ACHN (cell line): ENCODE measurements at regions not wholly inside any gene's neighbourhood (a gene's known extent, or its start where the extent isn't known, plus 50 kb on each side); places are given as distances from the start of the nearest gene placed in this dataset.

Experiments
- DNase-seq: peaks from one replicate; pipeline ENCODE4 v3.0.0-alpha.2; 2015
- in situ Hi-C: cut with HindIII; loops from 2 replicates; pipeline ENCODE4 v1.10.0; 2017; ENCODE audit warnings: low sequenced_read_pairs, low pct_ligation_motif_present, low pct_unique_long_range_greater_than_20kb

- in situ Hi-C loops, result no loop called here
- DNase-seq, result no peak
Observed at GRCh38 chr16:85209526-85210121, 97.4 kb upstream of the CIBAR2 start.

- peak; percentile 79 for DNase-seq
Observed at GRCh38 chr16:85210423-85211169, 98.3 kb upstream of the CIBAR2 start.

DNA sequence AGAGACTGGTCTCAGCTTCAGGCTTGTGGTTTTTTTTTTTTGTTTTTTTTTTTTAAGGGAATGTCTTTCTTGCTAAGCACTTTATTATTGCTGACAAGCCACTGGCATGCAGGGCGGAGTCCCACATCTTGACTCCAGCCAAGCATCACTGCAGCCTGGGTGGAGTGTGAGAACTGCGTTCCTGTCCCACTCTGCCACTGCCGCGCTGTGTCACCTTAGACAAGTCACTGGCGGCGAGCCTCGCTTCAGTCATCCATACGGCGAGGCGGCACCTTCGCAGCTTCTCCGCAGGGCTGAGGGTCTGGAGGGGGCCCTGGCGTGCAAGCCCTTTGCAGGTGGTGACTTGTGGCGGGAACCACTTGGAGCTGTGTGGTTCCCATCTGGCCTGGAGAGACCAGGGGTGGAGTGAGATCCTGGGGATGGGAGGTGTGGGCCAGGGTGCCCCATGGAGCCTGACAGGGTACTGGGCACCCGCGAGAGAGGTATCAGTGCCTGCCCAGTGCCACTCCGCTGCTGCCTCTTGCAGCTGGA, 99.1 kb upstream of the CIBAR2 start:
- peak; percentile 48 for DNase-seq
- in situ Hi-C loops, result no loop called here

More at GRCh38 chr16:85210423-85211169, 98.3 kb upstream of the CIBAR2 start:
- in situ Hi-C loops, result no loop called here

GRCh38 chr16:85213926-85214675, 101.8 kb upstream of the CIBAR2 start:
- no peak for DNase-seq
- in situ Hi-C loops, result no loop called here

DNA sequence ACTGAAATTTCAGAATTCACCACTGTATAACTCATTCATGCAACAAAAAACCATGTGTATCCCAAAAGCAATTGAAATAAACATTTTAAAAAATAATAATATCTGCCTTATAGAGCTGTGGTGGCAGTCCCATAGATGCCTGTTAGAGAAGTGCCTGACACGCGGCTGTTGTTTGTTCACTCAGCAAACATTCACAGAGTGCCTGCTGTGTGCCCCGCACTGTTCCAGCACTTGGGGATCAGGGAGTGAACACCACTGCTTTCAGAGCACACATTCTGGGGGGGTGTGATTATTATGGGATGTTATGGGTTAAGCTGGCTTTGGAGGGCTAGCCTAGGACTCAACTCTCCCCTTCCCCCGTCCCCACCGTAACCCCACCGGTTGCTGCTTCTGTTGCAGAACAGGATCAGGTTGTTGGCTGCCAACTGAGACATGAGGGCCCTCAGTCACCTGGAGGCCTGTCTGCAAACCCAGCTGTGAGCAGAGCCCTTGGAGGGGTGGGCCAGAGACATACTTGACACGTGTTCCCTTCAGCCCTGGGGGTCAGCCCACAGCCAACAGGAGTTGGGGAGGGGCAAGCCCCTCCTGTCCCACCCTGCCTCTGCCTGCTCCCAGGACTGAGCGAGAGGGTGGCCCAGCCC, 103.3 kb upstream of the CIBAR2 start:
- DNase-seq, result no peak
- in situ Hi-C loops, result no loop called here

DNA sequence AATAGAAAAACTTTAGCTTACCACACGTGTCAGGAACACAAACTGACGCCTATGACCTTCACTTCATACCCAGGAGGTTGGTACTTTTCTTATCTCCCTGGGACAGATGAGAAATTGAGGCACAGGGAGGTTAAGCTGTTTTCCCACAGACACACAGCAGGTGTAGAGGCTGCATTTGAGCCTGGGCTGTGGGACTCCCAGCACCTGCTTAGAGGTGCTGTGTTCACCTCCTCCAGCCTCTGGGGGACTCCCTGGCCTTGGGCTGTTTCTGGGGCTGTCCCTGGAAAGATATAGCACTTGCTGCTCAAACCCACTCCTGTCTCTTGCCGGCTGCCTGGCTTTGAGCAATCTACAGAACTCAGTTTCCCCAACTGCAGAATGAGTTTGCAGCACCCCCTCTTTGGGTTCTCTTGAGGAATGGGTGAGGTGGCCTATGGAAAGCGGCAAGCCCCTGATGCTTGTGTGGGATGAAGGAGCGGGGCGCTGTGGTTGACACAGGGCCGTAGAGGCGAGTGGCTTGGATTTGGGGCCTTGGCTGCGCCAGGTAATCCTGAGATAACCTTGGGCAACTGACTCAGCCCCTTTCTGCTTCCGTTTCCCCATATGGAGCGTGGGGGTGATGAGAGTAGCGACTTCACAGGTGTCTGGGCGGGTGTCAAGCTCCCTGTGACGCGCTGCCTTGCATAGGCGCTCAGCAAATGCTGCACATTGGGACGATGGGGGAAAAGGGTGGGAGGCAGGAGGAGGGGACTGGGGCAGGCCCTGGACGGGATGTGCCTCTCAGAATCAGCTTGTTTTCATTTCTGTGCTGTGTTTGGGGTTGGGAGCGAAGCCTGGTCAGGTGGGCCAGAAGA, 104.5 kb upstream of the CIBAR2 start:
- no peak for DNase-seq
- in situ Hi-C loops, result no loop called here

DNA sequence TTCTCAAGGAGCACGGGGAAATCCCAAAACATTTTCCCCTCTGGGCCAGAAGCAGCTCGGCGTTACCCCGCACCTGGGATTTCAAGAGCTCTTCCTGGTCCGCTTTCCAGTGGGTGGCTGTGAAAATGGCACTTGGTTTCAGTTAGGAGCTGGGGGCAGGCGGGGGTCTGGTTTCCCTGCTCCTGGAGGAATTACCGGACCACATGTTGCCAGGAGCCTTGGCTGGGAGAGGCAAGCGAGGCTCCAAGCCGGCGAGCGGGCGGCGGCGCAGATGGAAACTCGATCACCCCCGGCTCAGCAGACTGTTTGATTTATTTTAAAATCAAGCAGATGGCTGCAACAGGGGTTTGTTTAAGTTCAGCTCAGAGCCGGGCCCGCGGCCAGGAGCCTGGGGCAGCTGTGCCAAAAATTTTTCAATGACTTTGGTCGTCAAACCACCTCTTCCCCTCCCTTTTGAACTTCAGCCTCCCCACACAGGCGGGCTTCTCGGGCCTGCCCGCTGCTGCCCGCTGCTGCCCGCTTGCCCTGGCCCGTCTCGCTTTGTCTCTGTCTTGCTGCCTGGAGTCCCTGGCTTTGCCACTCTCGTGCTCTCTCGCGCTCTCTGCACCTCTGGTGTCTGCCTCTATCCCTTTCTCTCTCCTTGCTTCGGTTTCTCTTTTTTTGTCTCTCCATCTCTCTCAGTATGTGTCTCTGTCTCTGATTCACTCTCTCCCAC, 108.0 kb upstream of the CIBAR2 start:
- DNase-seq, result no peak
- in situ Hi-C loops, result no loop called here

DNA sequence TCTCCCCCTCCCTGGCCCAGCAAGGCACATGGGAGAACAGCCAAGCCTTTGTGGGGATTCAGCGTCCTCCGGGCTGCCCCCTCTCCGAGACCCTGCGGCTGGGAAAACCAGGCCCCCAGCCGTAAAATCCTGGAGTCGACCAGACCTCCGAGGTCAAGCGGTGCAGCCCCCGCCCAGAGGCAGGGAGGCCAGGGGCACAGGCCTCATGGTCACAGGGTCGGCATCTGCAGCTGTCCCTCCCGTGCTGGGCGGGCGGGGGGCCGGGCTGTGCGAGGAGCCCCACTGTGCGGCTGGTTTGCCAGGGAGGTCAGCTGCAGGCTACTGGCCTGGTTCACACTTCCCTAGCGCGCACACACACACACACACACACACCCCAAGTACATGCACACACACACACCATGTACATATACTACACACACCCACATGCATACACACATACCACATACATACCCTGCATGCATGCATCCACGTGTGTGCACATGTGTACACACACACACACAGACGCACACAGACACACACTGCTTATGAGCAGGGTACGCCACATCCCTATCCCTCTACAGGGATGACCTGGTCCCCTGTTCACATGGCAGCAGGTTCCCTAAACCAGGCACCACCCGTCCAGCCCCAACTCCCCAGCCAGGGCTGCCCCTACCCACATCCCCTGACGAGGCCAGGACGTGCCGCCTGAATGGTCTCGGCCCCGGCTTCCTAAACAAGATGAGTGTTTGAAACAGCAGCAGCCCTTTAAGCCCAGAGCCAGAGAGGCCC, 108.9 kb upstream of the CIBAR2 start:
- no peak for DNase-seq
- in situ Hi-C loops, result no loop called here

GRCh38 chr16:85221771-85222154, 109.5 kb upstream of the CIBAR2 start:
- in situ Hi-C loops, result no loop called here
- DNase-seq, result no peak

- in situ Hi-C loops, result no loop called here
- DNase-seq, result no peak
Observed at GRCh38 chr16:85222155-85222863, 110.0 kb upstream of the CIBAR2 start.

DNA sequence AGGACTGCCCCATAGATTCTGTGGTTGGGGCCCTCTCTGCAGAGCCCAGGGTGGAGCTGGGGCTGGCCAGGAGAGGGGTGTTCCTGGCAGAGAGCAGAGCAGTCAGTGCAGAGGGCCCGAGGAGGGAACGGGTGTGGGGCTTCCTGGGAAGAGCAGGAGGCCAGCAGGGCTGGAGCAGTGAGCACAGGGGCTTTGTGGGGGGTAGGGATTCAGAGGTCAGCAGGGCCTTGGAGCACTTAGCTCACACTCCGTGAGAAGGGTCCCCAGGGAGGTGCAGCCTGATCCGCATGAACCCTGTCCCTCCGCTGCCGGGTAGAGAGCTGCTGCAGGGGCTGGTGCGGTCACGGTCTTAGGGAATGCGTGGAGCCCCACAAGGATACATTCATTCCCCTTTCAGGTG, 113.0 kb upstream of the CIBAR2 start:
- in situ Hi-C loops, result no loop called here
- no peak for DNase-seq

- no peak for DNase-seq
- in situ Hi-C loops, result no loop called here
Observed at GRCh38 chr16:85225721-85226120, 113.4 kb upstream of the CIBAR2 start.

- peak; percentile 68 for DNase-seq
- in situ Hi-C loops, result no loop called here
Observed at GRCh38 chr16:85227084-85227945, 115.0 kb upstream of the CIBAR2 start.

GRCh38 chr16:85227946-85228862, 115.9 kb upstream of the CIBAR2 start:
- no peak for DNase-seq
- in situ Hi-C loops, result no loop called here
